PFSK-1 (cell line): ENCODE measurements at regions not wholly inside any gene's neighbourhood (a gene's known extent, or its start where the extent isn't known, plus 50 kb on each side); places are given as distances from the start of the nearest gene placed in this dataset.

ENCODE experiments used
- FOXP2 ChIP-seq: optimal IDR thresholded peaks from 2 replicates; pipeline ENCODE3; 2011; ENCODE audit warnings: borderline replicate concordance, control low read depth, inconsistent platforms; ENCODE audit not compliant: insufficient read depth; ENCODE audit errors: extremely low read length, extremely low read depth
- POLR2AphosphoS5 ChIP-seq: IDR thresholded peaks from 2 replicates; pipeline ENCODE4 v1.6.1; 2012; ENCODE audit warnings: low read depth, mild to moderate bottlenecking, control low read depth, low read length, moderate library complexity
- SIN3A ChIP-seq: IDR thresholded peaks from 2 replicates; pipeline ENCODE4 v1.6.1; 2012; ENCODE audit warnings: mild to moderate bottlenecking, low read length, moderate library complexity, borderline replicate concordance; ENCODE audit not compliant: insufficient read depth
- TF ChIP-seq, protein P1 (sequence below), 2 experiments: IDR thresholded peaks; 2 replicates each; pipeline versions ENCODE4 v1.6.1 to v1.8.0; 2011 to 2012; ENCODE audit warnings: low read depth in 2 of 2, low read length in 2 of 2, control low read depth in 1 of 2, inconsistent platforms in 1 of 2, mild to moderate bottlenecking in 1 of 2, moderate library complexity in 1 of 2; ENCODE audit not compliant: insufficient read depth in 1 of 2

DNA sequence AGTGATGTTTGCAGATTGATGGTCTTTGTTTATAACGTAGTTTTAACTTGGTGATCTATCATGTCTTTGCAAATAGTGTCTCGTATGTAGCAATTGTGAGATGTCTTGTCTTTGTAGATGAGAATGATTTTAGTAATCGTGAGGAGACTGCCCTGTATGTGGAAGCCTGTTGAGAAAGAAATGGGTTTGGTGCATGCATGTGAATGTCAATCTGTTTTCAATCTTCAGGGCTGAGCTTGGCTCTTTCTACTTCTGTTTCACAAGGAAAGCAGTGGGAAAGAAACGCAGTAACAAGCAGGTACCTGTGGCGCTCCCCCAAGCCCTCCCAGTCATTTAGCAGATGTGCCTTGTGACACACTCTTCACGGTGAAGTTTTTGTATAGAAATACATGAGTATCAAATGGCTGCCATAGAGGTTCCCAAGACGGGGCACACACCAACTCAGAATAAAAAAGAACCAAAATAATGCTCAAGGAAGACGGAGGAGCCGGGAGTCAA is 342.8 kb upstream of the DDHD1 start:
- TF ChIP-seq FOXP2 (no peak), POLR2AphosphoS5 (no peak), SIN3A (no peak)
- TF ChIP-seq, protein P1, sequence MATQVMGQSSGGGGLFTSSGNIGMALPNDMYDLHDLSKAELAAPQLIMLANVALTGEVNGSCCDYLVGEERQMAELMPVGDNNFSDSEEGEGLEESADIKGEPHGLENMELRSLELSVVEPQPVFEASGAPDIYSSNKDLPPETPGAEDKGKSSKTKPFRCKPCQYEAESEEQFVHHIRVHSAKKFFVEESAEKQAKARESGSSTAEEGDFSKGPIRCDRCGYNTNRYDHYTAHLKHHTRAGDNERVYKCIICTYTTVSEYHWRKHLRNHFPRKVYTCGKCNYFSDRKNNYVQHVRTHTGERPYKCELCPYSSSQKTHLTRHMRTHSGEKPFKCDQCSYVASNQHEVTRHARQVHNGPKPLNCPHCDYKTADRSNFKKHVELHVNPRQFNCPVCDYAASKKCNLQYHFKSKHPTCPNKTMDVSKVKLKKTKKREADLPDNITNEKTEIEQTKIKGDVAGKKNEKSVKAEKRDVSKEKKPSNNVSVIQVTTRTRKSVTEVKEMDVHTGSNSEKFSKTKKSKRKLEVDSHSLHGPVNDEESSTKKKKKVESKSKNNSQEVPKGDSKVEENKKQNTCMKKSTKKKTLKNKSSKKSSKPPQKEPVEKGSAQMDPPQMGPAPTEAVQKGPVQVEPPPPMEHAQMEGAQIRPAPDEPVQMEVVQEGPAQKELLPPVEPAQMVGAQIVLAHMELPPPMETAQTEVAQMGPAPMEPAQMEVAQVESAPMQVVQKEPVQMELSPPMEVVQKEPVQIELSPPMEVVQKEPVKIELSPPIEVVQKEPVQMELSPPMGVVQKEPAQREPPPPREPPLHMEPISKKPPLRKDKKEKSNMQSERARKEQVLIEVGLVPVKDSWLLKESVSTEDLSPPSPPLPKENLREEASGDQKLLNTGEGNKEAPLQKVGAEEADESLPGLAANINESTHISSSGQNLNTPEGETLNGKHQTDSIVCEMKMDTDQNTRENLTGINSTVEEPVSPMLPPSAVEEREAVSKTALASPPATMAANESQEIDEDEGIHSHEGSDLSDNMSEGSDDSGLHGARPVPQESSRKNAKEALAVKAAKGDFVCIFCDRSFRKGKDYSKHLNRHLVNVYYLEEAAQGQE (IDR thresholded peaks at IDR 0.05; ENCODE audit: insufficient read depth in 1 of 2, low read depth in 2 of 2, low read length in 2 of 2), result no peak
